Stomach (tissue), 4 donors: ENCODE measurements at regions not wholly inside any gene's neighbourhood (a gene's known extent, or its start where the extent isn't known, plus 50 kb on each side); places are given as distances from the start of the nearest gene placed in this dataset.

Experiments used
- EP300 ChIP-seq: sonication (generic); formaldehyde crosslinking; IDR thresholded peaks from one replicate; pipeline ENCODE4 v1.6.1; 2017; ENCODE audit warnings: antibody characterized with exemption
- POLR2AphosphoS5 ChIP-seq, 3 donors: sonication (generic); formaldehyde crosslinking; IDR thresholded peaks; one replicate each; pipeline ENCODE4 v1.6.1; 2016; ENCODE audit warnings: antibody characterized with exemption in 3 of 3

- TF ChIP-seq POLR2AphosphoS5 (IDR thresholded peaks at IDR 0.05): no peak
- no peak for TF ChIP-seq EP300
These were observed 79.2 kb downstream of the MAP1LC3B2 start for GRCh38 chr12:116638376-116638775.
